Mucosa of descending colon (tissue), 3 donors: ENCODE measurements at regions not wholly inside any gene's neighbourhood (a gene's known extent, or its start where the extent isn't known, plus 50 kb on each side); places are given as distances from the start of the nearest gene placed in this dataset.
"Not testable (repeated sequence)": the region's sequence is repeated elsewhere in the genome, so short reads cannot be mapped to it uniquely, and the experiment has no call there.

Source experiments
- ATAC-seq: fragments of 200-7000 bp; cut with Tn5 transposase; one replicate; pipeline ENCODE4 v1.9.1; 2020; ENCODE audit warnings: mild to moderate bottlenecking, moderate library complexity
- DNase-seq, 3 donors: peaks; one replicate each; pipeline ENCODE4 v3.0.0-alpha.2; 2020
- H3K36me3 ChIP-seq: fragments of 200-600 bp; one replicate; pipeline ENCODE4 v1.8.0; 2021; ENCODE audit warnings: low read depth, mild to moderate bottlenecking
- H3K4me1 ChIP-seq: fragments of 200-600 bp; one replicate; pipeline ENCODE4 v1.8.0; 2021; ENCODE audit warnings: low read depth, mild to moderate bottlenecking
- H3K4me3 ChIP-seq: fragments of 200-600 bp; one replicate; pipeline ENCODE4 v1.8.0; 2021; ENCODE audit warnings: mild to moderate bottlenecking
- H3K9me3 ChIP-seq: fragments of 200-600 bp; one replicate; pipeline ENCODE4 v1.8.0; 2021; ENCODE audit warnings: mild to moderate bottlenecking
- intact Hi-C, 2 donors: fragments of 100-400 bp; cut with DNase I in 1 of 2; cut with micrococcal nuclease in 1 of 2; formaldehyde crosslinking; loops; one replicate each; pipeline versions ENCODE4 v1.11.0 to v1.11.1; 2022; cut with DNase I, micrococcal nuclease
- TF ChIP-seq, protein P1 (sequence below): fragments of 200-600 bp; IDR thresholded peaks from one replicate; pipeline ENCODE4 v1.8.0; 2022; ENCODE audit warnings: antibody characterized with exemption, mild to moderate bottlenecking
- donor health status: DM: no; HTN: no; CAD: no; lungs with moderate emphysema.
- donor health status: DM: no; HTN: no; CAD: no.
- donor health status: DM: no; HTN: yes; CAD: no.

DNA sequence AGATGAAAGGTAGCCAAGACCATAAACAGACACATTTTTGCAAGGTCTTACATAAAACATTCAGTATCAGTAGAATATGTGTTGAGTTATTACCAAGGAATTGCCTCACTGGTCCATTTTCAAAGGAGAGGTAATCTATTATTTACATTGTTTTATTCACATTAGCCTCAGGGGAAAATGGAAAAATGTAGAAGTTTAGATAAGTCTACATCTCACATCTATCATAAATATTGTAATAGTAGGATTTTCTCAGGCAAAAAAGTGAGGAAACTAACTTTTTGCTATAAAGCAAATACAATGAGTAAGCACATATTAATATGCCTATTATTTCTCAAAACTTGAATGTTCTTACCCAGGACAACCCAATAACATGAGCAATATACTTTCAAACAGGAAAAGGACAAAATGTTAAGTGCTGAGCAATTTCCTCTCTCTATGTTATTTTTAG lies 184.6 kb upstream of the AGTR1 start:
- intact Hi-C loops = no loop called here
- DNase-seq = no peak
- ATAC-seq = no peak
- Histone ChIP-seq H3K4me1 (no peaks in the 10 kb centered on the region), H3K4me3 (no peak overlapping the region), H3K9me3 (no peaks in the 10 kb centered on the region), H3K36me3 (no peaks in the 10 kb centered on the region)
- TF ChIP-seq, protein P1, sequence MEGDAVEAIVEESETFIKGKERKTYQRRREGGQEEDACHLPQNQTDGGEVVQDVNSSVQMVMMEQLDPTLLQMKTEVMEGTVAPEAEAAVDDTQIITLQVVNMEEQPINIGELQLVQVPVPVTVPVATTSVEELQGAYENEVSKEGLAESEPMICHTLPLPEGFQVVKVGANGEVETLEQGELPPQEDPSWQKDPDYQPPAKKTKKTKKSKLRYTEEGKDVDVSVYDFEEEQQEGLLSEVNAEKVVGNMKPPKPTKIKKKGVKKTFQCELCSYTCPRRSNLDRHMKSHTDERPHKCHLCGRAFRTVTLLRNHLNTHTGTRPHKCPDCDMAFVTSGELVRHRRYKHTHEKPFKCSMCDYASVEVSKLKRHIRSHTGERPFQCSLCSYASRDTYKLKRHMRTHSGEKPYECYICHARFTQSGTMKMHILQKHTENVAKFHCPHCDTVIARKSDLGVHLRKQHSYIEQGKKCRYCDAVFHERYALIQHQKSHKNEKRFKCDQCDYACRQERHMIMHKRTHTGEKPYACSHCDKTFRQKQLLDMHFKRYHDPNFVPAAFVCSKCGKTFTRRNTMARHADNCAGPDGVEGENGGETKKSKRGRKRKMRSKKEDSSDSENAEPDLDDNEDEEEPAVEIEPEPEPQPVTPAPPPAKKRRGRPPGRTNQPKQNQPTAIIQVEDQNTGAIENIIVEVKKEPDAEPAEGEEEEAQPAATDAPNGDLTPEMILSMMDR = no peak

DNA sequence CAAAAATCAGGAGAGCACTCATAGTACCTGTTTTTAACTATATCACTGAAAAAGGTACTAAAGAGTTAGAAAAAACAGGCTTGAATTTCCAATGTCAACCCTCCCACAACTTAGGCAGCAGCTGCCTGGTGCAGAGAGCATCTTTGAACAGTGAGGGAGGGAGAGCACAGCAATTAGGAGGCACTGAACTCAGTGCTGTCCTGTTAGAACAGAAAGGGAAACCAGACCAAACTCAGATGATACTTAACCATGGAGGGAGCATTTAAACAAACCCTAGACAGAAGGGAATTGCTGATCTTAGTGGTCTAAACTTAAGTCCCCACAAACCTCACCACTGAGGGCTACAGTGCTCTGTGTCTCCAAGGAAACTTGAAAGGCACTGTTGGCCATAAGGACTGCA lies 179.2 kb upstream of the AGTR1 start:
- Histone ChIP-seq H3K36me3 (no peaks in the 10 kb centered on the region), H3K4me1 (no peaks in the 10 kb centered on the region), H3K4me3 (no peak overlapping the region), H3K9me3 (no peaks in the 10 kb centered on the region)
- TF ChIP-seq, protein P1 = no peak
- intact Hi-C loops = no loop called here
- DNase-seq (no peak), ATAC-seq (no peak)

DNA sequence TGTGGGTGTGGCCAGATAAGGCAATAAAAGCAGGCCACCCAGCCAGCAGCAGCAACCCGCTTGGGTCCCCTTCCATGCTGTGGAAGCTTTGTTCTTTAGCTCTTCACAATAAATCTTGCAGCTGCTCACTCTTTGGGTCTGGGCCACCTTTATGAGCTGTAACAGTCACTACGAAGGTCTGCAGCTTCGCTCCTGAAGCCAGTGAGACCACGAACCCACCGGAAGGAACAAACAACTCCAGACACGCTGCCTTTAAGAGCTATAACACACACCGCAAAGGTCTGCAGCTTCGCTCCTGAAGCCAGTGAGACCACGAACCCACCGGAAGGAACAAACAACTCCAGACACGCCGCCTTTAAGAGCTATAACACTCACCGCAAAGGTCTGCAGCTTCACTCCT lies 172.1 kb upstream of the AGTR1 start:
- H3K4me1 ChIP-seq, H3K4me3 ChIP-seq, H3K9me3 ChIP-seq, DNase-seq, H3K36me3 ChIP-seq, ATAC-seq, intact Hi-C loops: not testable (repeated sequence)

DNA sequence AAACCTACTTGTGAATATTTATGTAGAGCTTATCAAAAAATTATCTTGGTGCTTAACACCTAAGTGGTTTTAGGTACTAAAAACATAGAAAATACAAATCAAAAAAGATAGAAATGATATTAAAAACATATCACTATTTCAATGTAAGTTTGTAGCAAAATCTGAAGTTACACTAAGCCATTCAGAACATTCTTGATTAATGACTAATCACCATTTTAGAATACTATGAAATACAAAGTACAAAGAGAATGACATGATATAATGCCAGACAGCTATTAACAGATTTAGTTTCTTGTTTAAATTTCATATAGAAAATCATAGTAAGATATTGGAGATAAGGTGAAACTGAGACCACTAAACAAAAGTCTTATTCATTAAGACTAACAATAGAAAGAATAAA lies 169.7 kb upstream of the AGTR1 start:
- TF ChIP-seq, protein P1 = no peak
- intact Hi-C loops = no loop called here
- peaks cover 4% of the 10 kb centered on the region for H3K9me3 ChIP-seq
- H3K36me3 ChIP-seq = no peaks in the 10 kb centered on the region
- ATAC-seq (no peak), DNase-seq (no peak)
- no peaks in the 10 kb centered on the region for H3K4me1 ChIP-seq
- no peak overlapping the region for H3K4me3 ChIP-seq

DNA sequence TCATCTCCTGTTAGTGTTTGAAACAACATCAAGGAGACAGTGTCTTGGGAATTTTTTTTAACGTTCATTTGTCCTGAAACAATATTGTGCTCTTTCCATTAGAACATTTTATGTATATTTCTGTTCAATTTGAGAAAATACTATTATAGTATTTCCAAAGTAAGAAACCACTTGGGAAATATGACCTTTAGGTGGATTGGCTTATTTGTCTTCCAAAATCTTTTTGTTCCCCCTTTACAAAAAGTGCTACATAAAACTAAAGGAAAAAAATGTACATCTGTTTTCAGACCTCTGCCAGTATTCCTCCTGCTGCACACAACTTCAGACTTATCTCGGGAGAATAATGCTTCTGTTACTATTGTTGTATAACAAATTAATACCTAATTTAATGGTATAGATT lies 165.9 kb upstream of the AGTR1 start:
- no peak for ATAC-seq
- intact Hi-C loops = no loop called here
- Histone ChIP-seq H3K4me1 (no peaks in the 10 kb centered on the region), H3K9me3 (peaks cover 4% of the 10 kb centered on the region), H3K4me3 (no peak overlapping the region), H3K36me3 (no peaks in the 10 kb centered on the region)
- DNase-seq = no peak
- TF ChIP-seq, protein P1 = no peak

DNA sequence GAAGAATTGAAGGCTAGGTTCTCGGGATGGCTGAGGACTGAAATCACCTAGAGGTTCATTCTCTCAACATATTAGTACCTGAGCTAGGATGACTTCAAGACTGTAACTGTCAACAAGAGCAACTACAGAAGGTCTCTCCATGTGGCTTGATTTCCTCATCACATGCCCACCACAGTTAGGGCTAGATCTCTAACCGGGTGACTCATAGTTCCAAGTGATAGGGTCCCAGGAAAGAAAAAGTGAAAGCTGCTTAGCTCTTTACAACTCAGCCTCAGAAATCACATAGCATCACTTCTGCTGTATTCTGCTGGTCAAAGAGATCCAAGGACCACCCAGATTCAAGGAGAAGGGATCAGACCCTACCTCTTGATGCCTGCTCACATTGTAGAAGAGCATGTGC lies 165.4 kb upstream of the AGTR1 start:
- TF ChIP-seq, protein P1 = no peak
- Histone ChIP-seq H3K36me3 (no peaks in the 10 kb centered on the region), H3K4me3 (no peak overlapping the region), H3K9me3 (peaks cover 1% of the 10 kb centered on the region), H3K4me1 (no peaks in the 10 kb centered on the region)
- intact Hi-C loops = no loop called here
- DNase-seq (no peak), ATAC-seq (no peak)
